ENCODE measurements at regions not wholly inside any gene's neighbourhood (a gene's known extent, or its start where the extent isn't known, plus 50 kb on each side); places are given as distances from the start of the nearest gene placed in this dataset.

DNA sequence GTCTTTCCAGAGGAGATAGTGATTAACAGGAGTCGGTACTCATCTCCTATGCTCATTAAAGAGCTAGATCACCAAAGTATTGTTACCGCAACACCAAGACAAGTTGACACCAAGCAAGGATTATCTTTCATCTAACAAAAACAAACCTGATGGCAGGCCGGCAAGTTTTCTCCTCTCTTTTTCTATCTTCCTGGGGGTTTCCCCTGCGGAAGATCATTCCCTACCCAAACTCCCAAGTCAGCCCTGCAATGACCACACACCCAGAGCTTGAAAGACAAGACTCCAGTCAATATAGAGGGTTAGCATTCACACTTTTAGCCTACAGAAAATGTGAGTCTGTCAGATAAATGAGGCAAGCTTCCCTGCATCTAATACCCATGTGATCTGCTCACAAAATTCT, 312.1 kb downstream of the SOX9 start:
- no peaks in the 10 kb centered on the region for H3K9me2 ChIP-seq (ENCODE audit: insufficient read depth)
- DNase-seq (ENCODE audit: low spot score) (no peak), ATAC-seq (no peak)
- H2AFZ ChIP-seq = no peak overlapping the region
- Mint-ChIP-seq H3K36me3 (ENCODE audit: low read depth) (no peaks in the 10 kb centered on the region), H3K4me3 (no peak overlapping the region), H3K27ac (0 out of 2 replicates have a peak overlapping the region, but pooled peaks have one; percentile 2), H3K27me3 (ENCODE audit: insufficient read depth, low read depth, poor library complexity) (peaks cover 7% of the 10 kb centered on the region), H3K9me3 (no peaks in the 10 kb centered on the region), H3K4me1 (peaks cover 9% of the 10 kb centered on the region)
- no peaks in the 10 kb centered on the region for H3K27me3 ChIP-seq (ENCODE audit: insufficient read depth)
- H3K27ac ChIP-seq (ENCODE audit: low read depth) = no peak overlapping the region
- no peaks in the 10 kb centered on the region for H3K4me1 ChIP-seq (ENCODE audit: insufficient read depth)
- no peaks in the 10 kb centered on the region for H3K79me2 ChIP-seq (replicated peaks; ENCODE audit: insufficient read depth)
- no peak for TF ChIP-seq STAT1 (IDR thresholded peaks at IDR 0.05; ENCODE audit: unreplicated experiment)
- TF ChIP-seq EZH2phosphoT487 (IDR thresholded peaks at IDR 0.05; ENCODE audit: unreplicated experiment) = no peak
- TF ChIP-seq NANOG (IDR thresholded peaks at IDR 0.05; ENCODE audit: borderline replicate concordance) = no peak
- TF ChIP-seq, protein P1, sequence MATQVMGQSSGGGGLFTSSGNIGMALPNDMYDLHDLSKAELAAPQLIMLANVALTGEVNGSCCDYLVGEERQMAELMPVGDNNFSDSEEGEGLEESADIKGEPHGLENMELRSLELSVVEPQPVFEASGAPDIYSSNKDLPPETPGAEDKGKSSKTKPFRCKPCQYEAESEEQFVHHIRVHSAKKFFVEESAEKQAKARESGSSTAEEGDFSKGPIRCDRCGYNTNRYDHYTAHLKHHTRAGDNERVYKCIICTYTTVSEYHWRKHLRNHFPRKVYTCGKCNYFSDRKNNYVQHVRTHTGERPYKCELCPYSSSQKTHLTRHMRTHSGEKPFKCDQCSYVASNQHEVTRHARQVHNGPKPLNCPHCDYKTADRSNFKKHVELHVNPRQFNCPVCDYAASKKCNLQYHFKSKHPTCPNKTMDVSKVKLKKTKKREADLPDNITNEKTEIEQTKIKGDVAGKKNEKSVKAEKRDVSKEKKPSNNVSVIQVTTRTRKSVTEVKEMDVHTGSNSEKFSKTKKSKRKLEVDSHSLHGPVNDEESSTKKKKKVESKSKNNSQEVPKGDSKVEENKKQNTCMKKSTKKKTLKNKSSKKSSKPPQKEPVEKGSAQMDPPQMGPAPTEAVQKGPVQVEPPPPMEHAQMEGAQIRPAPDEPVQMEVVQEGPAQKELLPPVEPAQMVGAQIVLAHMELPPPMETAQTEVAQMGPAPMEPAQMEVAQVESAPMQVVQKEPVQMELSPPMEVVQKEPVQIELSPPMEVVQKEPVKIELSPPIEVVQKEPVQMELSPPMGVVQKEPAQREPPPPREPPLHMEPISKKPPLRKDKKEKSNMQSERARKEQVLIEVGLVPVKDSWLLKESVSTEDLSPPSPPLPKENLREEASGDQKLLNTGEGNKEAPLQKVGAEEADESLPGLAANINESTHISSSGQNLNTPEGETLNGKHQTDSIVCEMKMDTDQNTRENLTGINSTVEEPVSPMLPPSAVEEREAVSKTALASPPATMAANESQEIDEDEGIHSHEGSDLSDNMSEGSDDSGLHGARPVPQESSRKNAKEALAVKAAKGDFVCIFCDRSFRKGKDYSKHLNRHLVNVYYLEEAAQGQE (IDR thresholded peaks at IDR 0.05; ENCODE audit: unreplicated experiment) = no peak
- no peak for TF ChIP-seq ZNF331 (CRISPR knock-in tag; IDR thresholded peaks at IDR 0.05; ENCODE audit: low read depth)
- TF ChIP-seq, protein P2, sequence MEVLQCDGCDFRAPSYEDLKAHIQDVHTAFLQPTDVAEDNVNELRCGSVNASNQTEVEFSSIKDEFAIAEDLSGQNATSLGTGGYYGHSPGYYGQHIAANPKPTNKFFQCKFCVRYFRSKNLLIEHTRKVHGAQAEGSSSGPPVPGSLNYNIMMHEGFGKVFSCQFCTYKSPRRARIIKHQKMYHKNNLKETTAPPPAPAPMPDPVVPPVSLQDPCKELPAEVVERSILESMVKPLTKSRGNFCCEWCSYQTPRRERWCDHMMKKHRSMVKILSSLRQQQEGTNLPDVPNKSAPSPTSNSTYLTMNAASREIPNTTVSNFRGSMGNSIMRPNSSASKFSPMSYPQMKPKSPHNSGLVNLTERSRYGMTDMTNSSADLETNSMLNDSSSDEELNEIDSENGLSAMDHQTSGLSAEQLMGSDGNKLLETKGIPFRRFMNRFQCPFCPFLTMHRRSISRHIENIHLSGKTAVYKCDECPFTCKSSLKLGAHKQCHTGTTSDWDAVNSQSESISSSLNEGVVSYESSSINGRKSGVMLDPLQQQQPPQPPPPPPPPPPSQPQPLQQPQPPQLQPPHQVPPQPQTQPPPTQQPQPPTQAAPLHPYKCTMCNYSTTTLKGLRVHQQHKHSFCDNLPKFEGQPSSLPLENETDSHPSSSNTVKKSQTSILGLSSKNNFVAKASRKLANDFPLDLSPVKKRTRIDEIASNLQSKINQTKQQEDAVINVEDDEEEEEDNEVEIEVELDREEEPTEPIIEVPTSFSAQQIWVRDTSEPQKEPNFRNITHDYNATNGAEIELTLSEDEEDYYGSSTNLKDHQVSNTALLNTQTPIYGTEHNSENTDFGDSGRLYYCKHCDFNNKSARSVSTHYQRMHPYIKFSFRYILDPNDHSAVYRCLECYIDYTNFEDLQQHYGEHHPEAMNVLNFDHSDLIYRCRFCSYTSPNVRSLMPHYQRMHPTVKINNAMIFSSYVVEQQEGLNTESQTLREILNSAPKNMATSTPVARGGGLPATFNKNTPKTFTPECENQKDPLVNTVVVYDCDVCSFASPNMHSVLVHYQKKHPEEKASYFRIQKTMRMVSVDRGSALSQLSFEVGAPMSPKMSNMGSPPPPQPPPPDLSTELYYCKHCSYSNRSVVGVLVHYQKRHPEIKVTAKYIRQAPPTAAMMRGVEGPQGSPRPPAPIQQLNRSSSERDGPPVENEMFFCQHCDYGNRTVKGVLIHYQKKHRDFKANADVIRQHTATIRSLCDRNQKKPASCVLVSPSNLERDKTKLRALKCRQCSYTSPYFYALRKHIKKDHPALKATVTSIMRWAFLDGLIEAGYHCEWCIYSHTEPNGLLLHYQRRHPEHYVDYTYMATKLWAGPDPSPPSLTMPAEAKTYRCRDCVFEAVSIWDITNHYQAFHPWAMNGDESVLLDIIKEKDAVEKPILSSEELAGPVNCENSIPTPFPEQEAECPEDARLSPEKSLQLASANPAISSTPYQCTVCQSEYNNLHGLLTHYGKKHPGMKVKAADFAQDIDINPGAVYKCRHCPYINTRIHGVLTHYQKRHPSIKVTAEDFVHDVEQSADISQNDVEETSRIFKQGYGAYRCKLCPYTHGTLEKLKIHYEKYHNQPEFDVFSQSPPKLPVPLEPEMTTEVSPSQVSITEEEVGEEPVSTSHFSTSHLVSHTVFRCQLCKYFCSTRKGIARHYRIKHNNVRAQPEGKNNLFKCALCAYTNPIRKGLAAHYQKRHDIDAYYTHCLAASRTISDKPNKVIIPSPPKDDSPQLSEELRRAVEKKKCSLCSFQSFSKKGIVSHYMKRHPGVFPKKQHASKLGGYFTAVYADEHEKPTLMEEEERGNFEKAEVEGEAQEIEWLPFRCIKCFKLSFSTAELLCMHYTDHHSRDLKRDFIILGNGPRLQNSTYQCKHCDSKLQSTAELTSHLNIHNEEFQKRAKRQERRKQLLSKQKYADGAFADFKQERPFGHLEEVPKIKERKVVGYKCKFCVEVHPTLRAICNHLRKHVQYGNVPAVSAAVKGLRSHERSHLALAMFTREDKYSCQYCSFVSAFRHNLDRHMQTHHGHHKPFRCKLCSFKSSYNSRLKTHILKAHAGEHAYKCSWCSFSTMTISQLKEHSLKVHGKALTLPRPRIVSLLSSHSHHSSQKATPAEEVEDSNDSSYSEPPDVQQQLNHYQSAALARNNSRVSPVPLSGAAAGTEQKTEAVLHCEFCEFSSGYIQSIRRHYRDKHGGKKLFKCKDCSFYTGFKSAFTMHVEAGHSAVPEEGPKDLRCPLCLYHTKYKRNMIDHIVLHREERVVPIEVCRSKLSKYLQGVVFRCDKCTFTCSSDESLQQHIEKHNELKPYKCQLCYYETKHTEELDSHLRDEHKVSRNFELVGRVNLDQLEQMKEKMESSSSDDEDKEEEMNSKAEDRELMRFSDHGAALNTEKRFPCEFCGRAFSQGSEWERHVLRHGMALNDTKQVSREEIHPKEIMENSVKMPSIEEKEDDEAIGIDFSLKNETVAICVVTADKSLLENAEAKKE (CRISPR knock-in tag; IDR thresholded peaks at IDR 0.05) = no peak
- no peak for TF ChIP-seq POLR2AphosphoS5 (IDR thresholded peaks at IDR 0.05; ENCODE audit: low read depth)
- no peak for TF ChIP-seq JUNB (IDR thresholded peaks at IDR 0.05; ENCODE audit: unreplicated experiment)
- no peak for TF ChIP-seq CREB1 (CRISPR knock-in tag; IDR thresholded peaks at IDR 0.05; ENCODE audit: low read depth)
- TF ChIP-seq, protein P3, sequence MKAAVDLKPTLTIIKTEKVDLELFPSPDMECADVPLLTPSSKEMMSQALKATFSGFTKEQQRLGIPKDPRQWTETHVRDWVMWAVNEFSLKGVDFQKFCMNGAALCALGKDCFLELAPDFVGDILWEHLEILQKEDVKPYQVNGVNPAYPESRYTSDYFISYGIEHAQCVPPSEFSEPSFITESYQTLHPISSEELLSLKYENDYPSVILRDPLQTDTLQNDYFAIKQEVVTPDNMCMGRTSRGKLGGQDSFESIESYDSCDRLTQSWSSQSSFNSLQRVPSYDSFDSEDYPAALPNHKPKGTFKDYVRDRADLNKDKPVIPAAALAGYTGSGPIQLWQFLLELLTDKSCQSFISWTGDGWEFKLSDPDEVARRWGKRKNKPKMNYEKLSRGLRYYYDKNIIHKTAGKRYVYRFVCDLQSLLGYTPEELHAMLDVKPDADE (IDR thresholded peaks at IDR 0.05) = no peak
- no peak for TF ChIP-seq EZH2 (IDR thresholded peaks at IDR 0.05; ENCODE audit: low read depth, unreplicated experiment)
- no peak for TF ChIP-seq ZNF114 (CRISPR knock-in tag; IDR thresholded peaks at IDR 0.05)
- TF ChIP-seq, protein P4, sequence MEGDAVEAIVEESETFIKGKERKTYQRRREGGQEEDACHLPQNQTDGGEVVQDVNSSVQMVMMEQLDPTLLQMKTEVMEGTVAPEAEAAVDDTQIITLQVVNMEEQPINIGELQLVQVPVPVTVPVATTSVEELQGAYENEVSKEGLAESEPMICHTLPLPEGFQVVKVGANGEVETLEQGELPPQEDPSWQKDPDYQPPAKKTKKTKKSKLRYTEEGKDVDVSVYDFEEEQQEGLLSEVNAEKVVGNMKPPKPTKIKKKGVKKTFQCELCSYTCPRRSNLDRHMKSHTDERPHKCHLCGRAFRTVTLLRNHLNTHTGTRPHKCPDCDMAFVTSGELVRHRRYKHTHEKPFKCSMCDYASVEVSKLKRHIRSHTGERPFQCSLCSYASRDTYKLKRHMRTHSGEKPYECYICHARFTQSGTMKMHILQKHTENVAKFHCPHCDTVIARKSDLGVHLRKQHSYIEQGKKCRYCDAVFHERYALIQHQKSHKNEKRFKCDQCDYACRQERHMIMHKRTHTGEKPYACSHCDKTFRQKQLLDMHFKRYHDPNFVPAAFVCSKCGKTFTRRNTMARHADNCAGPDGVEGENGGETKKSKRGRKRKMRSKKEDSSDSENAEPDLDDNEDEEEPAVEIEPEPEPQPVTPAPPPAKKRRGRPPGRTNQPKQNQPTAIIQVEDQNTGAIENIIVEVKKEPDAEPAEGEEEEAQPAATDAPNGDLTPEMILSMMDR (conservative IDR thresholded peaks at IDR 0.05; ENCODE audit: low read depth in 2 of 2) = no peak
- no peak overlapping the region for H3K4me3 ChIP-seq
- no peaks in the 10 kb centered on the region for H3K36me3 ChIP-seq (ENCODE audit: insufficient read depth)
- H3K4me2 ChIP-seq = no peak overlapping the region
- H3F3A ChIP-seq (replicated peaks; ENCODE audit: low read depth) = no peaks in the 10 kb centered on the region
- H4K20me1 ChIP-seq (replicated peaks; ENCODE audit: insufficient read depth) = no peaks in the 10 kb centered on the region

All from GM23338 (cell line).